ENCODE measurements at regions not wholly inside any gene's neighbourhood (a gene's known extent, or its start where the extent isn't known, plus 50 kb on each side); places are given as distances from the start of the nearest gene placed in this dataset.

DNA sequence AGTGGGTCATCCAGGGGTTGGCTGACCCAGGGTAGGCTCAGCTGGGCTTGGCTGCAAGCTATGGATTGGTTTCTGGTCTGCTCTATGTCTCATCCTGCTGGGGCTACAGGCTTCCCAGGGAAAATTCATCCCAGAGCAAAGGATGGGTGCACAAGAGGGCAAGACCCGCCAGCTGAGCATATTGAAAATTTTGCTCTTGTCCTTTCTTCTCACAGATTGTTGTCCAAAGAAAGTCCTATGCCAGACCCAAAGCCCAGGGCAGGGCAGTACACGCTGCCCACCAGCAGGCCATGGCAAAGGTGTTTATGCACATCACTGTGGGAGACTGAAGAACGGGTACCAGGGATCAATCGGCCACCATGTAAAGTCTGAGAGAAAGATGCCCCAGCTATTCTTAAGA lies 95.3 kb upstream of the PARP11 start:
- DNase-seq (ENCODE audit: low read depth in 2 of 3, low spot score in 2 of 3) = no peak

DNA sequence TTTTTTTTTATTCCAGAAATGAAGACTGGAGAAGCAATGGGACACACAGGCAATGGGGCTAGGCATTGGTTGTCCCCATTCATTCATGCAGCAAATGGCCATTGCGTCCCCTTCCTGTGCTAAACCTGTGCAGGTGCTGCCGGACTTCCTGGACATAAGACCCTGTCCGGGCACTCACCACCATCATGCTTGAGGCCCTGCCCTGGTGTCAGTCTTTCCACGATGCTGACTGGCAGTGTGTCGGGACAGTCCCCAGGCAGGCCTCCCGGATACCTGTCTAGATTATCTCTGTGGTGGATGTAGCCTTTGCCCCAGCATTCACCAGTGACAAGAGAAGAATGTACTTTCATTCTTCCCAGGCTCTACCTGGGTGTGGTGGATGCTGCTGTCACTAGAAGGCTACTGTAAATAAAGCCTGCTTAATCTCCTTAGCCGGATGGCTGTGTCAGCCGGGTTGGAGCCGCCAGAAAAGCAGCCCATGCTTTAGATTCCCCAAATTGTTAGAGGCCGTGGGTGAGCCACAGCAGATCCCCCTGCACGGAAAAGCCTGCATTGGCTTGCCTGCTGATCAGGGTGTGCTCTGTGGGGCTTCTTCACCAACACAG lies 94.5 kb upstream of the PARP11 start:
- no peak for DNase-seq (ENCODE audit: low read depth in 2 of 3, low spot score in 2 of 3)

DNA sequence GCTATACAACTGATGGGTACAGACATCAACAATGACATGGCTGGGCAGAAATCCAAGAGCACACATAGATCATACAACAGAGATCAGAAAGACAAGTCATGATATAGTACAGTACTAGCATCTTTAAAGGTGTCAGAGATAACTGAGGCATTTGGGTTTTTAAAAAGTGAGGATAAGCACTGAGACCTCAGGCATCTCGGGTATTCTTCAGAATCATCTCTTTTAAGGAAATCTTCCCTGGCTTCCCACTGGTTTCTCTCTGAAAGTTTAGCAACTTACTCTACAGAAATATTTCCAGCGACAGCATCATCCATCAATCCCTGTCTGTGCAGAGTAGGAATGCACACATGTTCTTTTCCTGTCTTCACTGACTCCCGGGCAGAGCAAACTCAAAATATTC lies 93.2 kb upstream of the PARP11 start:
- DNase-seq (ENCODE audit: low read depth in 2 of 3, low spot score in 2 of 3) = no peak

DNA sequence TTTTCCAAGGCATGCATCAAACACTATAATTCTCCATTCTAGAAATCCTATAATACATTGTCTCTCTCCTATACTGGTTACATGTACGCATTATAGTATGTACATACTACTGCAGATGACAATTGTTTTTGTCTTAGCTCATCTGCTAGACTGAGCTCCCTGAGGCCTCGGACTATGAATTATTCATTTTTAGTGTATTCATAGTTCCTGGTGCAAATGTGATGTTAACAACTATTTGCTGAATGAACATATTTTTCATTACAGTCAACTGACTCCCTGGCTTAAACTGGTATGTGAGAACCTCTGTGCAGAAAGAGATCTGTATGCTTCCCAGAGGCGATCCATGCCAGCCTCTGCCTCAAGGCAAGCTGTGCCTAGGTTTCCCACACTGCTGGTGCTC lies 91.8 kb upstream of the PARP11 start:
- DNase-seq (ENCODE audit: low read depth in 2 of 3, low spot score in 2 of 3) = no peak

DNA sequence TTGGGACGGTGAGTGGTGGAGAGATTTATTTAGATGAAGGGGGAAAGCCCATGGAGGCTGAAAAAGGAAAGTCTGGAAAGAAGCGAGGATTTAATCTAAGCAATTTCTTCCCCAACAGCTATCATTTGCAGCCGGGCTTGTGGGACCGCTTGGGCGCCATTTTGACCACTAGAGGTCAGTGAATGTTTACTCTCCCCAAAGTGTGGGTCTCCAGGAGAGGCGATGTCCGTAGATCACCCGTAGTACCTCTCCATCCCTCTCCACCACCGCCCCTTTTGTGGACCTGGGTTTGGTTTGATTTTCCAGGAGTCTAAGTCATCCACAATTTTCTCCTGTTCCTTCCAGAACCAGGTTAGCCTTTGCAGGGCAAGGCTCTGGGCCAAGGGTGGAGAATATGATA lies 91.2 kb upstream of the PARP11 start:
- no peak for DNase-seq (ENCODE audit: low read depth in 2 of 3, low spot score in 2 of 3)

DNA sequence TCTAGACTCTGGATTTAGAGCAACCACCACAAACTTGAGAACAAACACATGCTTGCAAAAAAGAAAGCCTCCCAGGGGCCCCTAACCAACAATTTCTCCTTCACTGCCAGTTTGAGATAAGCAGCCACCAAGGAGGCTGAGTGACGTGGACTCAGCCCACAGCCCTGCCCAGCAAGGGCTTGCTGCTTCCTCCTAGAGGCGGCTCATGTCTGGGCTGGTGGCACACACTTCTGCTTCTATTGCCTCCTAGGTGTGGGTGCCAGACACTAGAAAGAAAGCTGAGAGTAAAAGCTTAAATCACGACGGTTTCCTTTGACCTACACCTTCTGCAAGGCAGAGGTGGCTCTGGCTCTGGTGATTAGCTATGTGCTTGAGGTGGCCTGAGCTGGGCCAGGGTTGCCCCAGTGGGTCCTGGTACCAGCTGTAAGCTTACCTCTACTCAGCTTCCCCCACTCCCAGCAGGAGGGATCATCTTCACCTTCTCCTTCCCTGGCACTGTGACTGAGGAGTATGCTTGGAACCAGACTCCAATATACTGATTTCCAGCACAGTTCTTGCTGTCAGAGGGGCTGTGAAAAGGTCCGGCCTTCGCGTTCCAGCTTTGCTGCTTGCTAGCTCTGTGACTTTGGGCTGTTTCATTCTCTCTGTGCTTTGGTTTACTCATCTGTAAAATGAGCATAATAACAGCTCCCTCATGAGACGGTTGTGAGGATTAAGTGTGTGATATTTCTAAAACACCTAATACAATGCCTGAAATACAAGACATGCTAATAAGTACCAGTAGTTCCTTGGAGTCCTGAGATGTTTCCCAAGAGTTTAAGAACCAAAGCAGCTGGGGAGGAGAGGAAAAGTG lies 89.7 kb upstream of the PARP11 start:
- DNase-seq (ENCODE audit: low read depth in 2 of 3, low spot score in 2 of 3) = no peak

DNA sequence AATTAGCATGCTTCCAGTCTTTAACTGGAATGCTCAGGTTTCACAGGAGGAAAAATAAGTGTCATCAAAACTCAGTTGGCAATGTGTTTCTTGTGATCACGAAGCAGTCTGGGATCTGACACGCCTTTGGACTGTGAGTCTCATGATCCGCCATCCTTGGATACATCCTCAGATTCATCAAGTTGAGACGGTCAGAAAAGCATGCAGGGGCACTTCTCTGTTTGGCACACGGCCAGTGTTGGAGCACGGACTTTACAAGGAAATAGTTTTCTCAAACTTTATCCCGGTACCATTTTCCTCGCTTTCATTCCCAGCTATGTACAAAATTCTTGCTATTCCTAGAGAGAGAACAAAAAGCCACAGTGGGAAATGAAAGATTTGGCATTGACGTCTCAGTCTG lies 88.4 kb upstream of the PARP11 start:
- no peak for DNase-seq (ENCODE audit: low read depth in 2 of 3, low spot score in 2 of 3)

DNA sequence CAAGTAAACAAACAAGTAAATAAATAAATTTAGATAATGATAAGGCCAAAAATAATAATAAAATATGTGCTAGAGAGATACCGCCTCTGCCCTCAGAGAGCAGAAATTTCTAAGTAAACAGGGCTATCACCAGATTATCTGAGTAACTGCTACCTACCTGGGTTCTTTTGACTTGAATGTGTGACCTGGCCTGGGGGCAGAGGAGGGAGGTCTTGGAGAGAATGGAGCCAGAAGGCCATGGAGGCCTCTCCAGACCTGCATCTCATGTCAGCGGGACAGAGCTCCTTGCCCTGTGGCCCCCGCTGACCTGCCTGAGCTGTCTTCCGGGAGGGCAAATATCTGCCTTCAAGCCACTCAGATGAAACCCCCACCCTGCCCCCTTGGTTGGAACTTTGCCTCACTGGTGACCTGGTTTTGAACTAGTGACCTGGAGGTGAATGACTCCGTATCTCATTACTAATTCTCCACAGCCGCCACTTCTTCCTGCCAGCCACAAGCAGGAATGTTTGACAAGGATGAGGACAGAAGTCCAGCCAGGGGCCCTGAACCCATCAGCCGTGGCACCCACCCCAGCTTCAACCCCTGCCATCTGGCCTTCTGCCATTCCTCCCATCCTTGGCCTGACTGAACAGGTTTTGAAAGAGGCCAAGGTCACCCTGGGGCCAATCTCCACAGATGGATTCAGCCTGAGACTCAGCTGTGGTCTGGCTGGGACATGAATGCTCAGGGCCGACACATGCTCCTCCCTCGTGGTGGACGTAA lies 86.8 kb upstream of the PARP11 start:
- DNase-seq (ENCODE audit: low read depth in 2 of 3, low spot score in 2 of 3) = no peak

DNA sequence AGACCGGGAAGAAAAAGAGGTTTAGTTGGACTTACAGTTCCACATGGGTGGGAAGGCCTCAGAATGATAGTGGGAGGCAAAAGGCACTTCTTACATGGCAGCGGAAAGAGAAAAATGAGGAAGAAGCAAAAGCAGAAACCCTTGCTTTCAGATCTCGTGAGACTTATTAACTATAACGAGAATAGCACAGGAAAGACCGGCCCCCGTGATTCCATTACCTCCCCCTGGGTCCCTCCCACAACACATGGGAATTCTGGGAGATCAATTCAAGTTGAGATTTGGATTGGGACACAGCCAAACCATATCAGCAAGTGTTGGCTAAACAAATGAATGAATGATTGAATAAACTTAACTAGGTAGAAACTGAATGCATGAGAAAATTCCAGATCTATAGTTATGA lies 85.3 kb upstream of the PARP11 start:
- DNase-seq (ENCODE audit: low read depth in 2 of 3, low spot score in 2 of 3) = no peak

DNA sequence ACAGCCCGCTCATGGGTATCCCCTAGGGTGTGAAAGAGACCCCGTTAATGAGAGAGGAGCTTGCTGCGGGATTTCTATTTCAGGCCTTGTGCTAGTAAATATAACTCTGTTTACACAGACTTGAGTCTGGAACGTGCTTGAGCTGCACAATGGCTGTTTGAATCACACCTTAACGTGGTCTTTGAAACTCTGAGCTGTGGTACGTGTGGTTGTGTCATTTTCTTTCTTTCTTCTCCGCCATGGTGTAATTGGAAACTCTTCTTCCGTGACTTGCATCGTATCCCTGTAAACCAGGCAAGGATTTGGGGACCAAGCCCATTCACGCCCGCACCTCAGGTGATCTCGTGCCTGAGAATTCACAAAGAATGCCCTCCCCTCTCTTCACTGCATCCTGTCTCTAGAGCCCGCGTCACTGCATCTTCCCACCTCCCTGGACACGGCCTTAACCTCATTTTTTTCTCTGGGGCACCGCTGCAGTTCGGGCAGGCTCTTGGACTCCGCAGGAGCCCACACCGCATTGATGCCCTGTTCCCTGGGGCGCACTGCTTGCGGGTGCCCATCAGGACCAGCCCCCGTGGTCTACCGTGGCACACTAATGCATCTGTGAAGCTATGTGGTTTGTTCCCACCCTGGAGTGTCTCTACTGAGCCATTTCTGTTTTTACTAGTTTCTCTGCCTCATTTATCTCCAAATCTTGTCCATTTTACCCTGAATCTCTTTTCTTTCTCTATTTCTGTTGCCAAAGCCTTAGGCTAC lies 78.4 kb upstream of the PARP11 start:
- no peak for DNase-seq (ENCODE audit: low read depth in 2 of 3, low spot score in 2 of 3)

DNA sequence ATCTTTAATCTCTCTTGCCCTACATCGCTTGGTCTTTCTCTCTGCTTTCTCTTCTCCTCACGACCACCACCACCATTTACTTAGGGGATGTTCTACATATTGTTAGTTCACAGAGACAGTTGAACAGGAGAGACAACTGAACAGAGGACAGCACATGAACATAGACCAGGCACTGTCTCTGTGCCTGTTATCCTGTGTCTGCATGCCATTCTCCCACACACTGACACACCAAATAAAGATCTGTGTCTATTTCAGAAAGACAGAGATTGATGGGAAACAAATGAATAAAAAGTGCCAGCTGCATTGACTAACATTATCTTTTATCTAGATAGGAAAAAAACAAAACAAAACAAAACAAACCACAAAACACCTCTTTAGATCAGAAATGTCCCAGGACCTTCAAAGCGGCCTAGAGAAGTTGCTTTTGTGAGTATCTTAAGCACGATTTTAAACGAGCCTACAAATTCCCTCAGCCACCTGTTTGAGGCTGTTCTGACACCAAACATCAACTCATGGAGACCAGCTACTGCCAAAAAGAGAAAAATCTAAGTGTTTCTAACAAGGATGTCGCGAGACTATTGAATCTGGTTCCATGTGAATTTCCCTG lies 77.6 kb upstream of the PARP11 start:
- DNase-seq (ENCODE audit: low read depth in 2 of 3, low spot score in 2 of 3) = no peak

DNA sequence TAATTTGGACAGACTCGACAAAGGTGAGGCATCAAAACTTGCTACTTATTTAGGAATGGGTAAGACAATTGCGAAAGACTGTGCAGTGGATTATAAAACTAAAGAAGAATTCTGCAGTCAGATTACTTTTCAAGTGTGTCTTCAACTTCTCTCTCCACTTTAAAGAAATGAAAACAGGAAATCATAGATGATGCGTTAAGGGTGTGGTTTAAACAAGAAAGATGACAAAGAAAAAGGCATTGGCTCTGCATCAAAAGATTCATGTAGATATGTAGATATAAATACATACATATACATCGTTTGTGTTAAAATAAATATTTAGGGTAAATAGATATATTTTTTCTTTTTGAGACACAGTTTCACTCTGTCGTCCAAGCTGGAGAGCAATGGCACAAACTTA lies 74.6 kb upstream of the PARP11 start:
- DNase-seq (ENCODE audit: low read depth in 2 of 3, low spot score in 2 of 3) = no peak

DNA sequence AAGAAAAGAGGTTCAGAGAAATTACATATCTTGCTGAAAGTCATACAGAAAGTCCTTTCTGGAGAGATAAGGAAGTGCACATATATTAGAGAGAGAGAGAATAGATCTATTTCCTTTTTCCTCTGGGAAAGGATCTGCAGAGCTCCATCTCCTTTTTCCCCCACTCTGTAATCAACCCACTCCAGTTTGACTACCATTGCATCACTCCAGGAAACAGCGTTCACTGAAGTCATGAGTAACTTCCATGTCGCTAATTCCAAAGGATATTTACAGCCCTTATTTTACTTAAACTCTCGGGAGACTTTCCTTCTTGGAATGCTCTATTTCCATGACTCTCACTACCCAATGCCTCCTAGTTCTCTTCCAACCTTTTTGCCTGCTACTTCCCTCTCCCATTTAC lies 72.5 kb upstream of the PARP11 start:
- DNase-seq (ENCODE audit: low read depth in 2 of 3, low spot score in 2 of 3) = no peak

DNA sequence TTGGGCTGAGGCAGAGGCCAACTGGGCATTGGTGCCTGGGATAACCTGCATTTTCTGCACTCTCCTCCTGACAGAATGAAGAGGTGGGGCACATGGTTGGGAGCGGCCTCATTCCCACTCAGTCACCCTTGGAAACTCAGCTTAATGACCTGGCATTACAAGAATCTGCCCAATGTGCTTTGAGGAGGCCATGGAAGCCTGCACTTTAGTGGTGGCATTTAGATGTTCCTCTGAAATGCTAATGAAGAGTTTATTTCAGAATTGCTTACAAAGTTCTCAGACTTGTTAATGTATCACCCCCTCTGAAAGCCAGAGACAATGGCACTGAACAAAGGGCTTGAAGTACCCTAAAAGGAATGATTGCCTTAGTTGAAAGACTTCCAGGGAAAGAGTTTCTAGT lies 71.4 kb upstream of the PARP11 start:
- no peak for DNase-seq (ENCODE audit: low read depth in 2 of 3, low spot score in 2 of 3)

DNA sequence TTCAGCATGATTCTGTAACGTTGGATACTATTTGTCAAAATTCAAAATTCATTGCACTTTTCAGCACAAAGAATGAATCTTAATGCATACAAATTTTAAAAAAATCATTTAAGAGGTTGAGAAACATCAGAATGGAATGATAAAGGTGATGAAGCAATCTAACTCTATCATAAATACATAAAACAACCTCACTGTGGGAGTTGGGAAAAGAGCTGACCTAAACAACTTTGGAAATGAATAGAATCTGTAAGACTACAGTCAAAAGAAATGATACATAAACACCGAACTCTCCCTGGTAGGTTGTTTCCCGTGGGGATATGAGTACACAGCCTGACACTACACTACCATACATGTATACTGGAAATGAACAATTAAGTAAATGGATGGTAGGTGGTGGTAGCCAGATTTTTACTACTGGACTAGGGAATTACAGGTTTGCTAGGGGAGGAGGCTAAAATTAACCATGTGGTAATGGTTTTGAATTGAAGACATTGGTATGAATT lies 64.9 kb upstream of the PARP11 start:
- DNase-seq (ENCODE audit: low read depth in 2 of 3, low spot score in 2 of 3) = no peak

DNA sequence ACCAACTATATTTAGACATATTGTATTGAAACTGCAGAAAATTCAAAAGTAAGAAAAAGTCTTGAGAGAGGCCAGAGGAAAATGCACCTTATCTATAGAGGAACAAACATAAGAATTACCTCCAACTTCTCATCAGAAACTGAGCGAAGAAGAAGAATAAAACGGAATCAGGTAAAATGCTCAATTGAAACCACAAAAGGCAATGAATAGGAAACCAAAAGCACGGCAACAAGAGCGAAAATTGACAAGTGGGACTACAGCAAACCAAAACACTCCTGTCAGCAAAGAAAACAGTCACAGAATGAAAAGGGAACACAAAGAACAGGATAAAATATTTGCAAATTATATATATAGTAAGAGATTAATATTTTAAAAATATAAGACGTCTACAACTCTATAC lies 61.9 kb upstream of the PARP11 start:
- DNase-seq (ENCODE audit: low read depth in 2 of 3, low spot score in 2 of 3) = no peak

DNA sequence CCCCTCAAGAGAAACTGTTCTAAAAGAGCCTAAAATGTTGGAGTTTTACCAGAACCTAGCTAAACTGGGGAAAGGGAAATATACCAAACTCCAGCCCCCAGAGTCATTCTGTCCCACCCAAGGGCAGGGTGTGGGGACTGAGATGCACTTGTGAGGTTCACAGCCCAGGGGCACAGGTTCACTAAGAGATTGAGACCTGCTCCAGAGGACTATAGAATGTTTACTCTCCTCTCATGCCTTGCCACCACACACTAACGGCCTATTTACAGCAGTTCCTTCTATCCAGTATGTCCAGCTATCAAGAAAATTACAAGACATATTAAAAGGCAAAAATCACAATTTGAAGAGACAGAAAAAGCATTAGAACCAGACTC lies 60.6 kb upstream of the PARP11 start:
- DNase-seq (ENCODE audit: low read depth in 2 of 3, low spot score in 2 of 3) = no peak

DNA sequence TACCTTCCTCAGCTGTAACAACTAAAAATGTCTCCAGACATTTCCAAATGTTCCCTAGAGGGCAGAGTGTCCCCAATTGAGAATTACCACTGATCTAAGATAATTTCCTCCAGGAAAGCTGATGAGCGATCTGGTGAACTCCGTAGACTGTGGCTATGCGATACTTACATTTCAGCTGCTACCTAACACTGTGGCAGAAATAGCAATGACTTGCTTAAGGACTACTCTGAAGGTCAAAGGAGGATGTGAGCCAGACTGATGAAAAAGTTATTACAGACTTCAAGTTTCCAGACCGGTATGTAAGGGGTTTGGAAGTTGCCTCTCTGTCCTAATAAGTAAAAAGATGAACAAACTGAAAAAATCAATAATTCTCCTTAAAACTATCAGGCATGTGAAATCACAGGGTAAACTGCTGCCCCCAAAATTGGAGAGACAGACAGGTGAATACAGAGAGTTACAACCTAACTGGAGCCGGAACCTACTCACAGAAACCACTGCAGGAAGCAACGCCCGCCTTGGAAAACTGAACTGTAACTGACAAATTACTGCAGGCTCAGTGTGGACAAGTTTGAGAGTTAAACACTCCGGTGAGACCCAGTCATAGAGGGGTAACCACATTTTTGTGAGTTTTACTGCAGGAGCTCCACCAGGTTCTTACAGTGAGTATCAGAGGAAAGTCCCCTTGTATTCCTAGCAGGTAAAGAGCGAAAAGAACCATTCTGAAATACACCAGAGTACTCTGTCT lies 60.0 kb upstream of the PARP11 start:
- no peak for DNase-seq (ENCODE audit: low read depth in 2 of 3, low spot score in 2 of 3)

DNA sequence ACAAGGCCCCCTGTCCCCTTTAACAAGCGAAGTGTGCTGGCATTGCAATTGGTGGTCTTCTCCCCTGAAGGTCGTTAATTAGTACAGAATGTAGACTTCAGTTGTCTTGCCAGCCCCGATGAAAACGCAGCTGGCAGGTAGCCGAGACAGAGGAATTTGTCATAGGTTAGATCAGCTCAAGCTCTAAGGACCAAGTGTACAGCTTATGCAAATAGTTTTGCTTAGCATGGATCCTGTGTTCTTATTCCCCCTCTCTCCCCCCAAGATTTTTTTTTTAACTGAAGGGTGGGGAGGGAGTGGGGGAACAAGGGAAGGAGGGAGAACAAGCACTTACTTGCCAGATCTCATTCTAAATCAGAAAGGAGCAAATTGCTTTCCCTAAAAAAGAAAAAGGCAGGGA lies 58.6 kb upstream of the PARP11 start:
- no peak for DNase-seq (ENCODE audit: low read depth in 2 of 3, low spot score in 2 of 3)

DNA sequence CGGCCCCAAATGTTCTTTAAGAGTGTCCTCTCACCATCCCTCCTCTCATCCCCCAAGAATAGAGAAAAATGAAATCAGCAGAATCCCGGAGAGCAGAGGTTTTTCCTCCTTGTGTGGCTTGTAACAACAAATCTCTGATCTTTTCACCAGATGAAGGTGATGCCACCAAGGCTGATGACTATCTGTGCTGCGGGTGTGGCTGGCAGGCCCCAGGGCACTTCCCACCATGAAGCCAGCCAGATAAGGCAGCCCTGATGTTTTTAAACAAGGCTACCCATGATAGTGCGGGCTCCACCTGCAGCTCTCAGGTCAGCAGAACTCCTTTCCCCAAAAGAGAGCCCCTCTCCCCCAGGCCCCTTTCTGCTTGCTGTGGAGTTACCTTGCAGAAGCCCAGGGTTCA lies 58.0 kb upstream of the PARP11 start:
- DNase-seq (ENCODE audit: low read depth in 2 of 3, low spot score in 2 of 3) = no peak

Data from activated CD8-positive, alpha-beta memory T cell treated with anti-CD3 and anti-CD28 coated beads for 48 hours (primary cell).